HEK293 (cell line): ENCODE measurements at regions not wholly inside any gene's neighbourhood (a gene's known extent, or its start where the extent isn't known, plus 50 kb on each side); places are given as distances from the start of the nearest gene placed in this dataset.

Experiments used
- CTCF ChIA-PET: fragments of 350-600 bp; formaldehyde crosslinking; extraction: SDS; loops from one replicate; lab custom pipeline; 2021; ENCODE audit warnings: antibody characterized with exemption; lab: Yijun Ruan, JAX
- POLR2A ChIA-PET: fragments of 300-600 bp; formaldehyde crosslinking; extraction: SDS; loops from one replicate; lab custom pipeline; 2020; ENCODE audit warnings: antibody characterized with exemption, inconsistent platforms; lab: Yijun Ruan, JAX
- H3K27ac ChIP-seq: fragments of 200-500 bp; sonication (Bioruptor generic); 2 replicates; pipeline ENCODE4 v1.5.1; 2014; ENCODE audit warnings: low read depth, low read length, control low read depth, inconsistent platforms; ENCODE audit errors: extremely low read depth
- H3K36me3 ChIP-seq, 2 experiments: fragments of 200-500 bp in 1 of 2; sonication (Bioruptor generic) in 1 of 2; 1 replicate in 1 of 2; 2 replicates in 1 of 2; pipeline ENCODE4 v1.5.1; 2014 to 2017; ENCODE audit warnings: inconsistent platforms in 2 of 2, low read length in 2 of 2; ENCODE audit not compliant: control insufficient read depth in 2 of 2, insufficient read depth in 1 of 2
- H3K4me1 ChIP-seq: fragments of 200-500 bp; sonication (Bioruptor generic); 2 replicates; pipeline ENCODE4 v1.5.1; 2014; ENCODE audit warnings: mild to moderate bottlenecking, low read length, inconsistent platforms; ENCODE audit not compliant: control insufficient read depth, insufficient read depth
- H3K4me3 ChIP-seq: 2 replicates; pipeline ENCODE4 v1.5.1; 2011; ENCODE audit warnings: low read depth, mild to moderate bottlenecking, control low read depth, low read length, moderate library complexity
- H3K9me3 ChIP-seq: fragments of 200-500 bp; sonication (Bioruptor generic); 2 replicates; pipeline ENCODE4 v1.5.1; 2014; ENCODE audit warnings: low read depth, low read length, inconsistent platforms; ENCODE audit not compliant: control insufficient read depth, insufficient read depth
- KLF7 ChIP-seq: fragments of 450-650 bp; formaldehyde crosslinking; IDR thresholded peaks from 2 replicates; pipeline ENCODE4 v1.5.1; 2016; ENCODE audit warnings: missing biosample characterization, missing genetic modification characterization, borderline replicate concordance
- PBX3 ChIP-seq: sonication (generic); formaldehyde crosslinking; IDR thresholded peaks from 2 replicates; pipeline ENCODE4 v1.8.1; 2022; ENCODE audit warnings: mild to moderate bottlenecking, moderate library complexity, missing genetic modification reagents
- PRDM1 ChIP-seq: fragments of 450-650 bp; formaldehyde crosslinking; IDR thresholded peaks from 2 replicates; pipeline ENCODE4; 2016; ENCODE audit warnings: missing biosample characterization, missing genetic modification characterization
- RBAK ChIP-seq: fragments of 450-650 bp; formaldehyde crosslinking; IDR thresholded peaks from 2 replicates; pipeline ENCODE4 v1.5.1; 2016; ENCODE audit warnings: missing biosample characterization, missing genetic modification characterization
- SP7 ChIP-seq: fragments of 450-650 bp; formaldehyde crosslinking; IDR thresholded peaks from 2 replicates; pipeline ENCODE4 v1.5.1; 2016; ENCODE audit warnings: missing biosample characterization, missing genetic modification characterization
- WT1 ChIP-seq: fragments of 450-650 bp; formaldehyde crosslinking; IDR thresholded peaks from 2 replicates; pipeline ENCODE4 v1.5.1; 2016; ENCODE audit warnings: missing biosample characterization, missing genetic modification characterization
- ZBTB10 ChIP-seq: fragments of 450-650 bp; formaldehyde crosslinking; IDR thresholded peaks from 2 replicates; pipeline ENCODE4 v1.5.1; 2016; ENCODE audit warnings: missing biosample characterization, missing genetic modification characterization
- ZFP3 ChIP-seq: fragments of 450-650 bp; formaldehyde crosslinking; IDR thresholded peaks from 2 replicates; pipeline ENCODE4 v1.5.1; 2016; ENCODE audit warnings: low read depth, missing biosample characterization, missing genetic modification characterization
- ZFP41 ChIP-seq: fragments of 450-650 bp; formaldehyde crosslinking; IDR thresholded peaks from 2 replicates; pipeline ENCODE4 v1.5.1; 2016; ENCODE audit warnings: missing biosample characterization, missing genetic modification characterization, borderline replicate concordance
- ZNF155 ChIP-seq: fragments of 450-650 bp; formaldehyde crosslinking; IDR thresholded peaks from 2 replicates; pipeline ENCODE4 v1.5.1; 2016; ENCODE audit warnings: missing biosample characterization, missing genetic modification characterization
- ZNF223 ChIP-seq: fragments of 450-650 bp; formaldehyde crosslinking; IDR thresholded peaks from 2 replicates; pipeline ENCODE4 v1.5.1; 2016; ENCODE audit warnings: missing biosample characterization, missing genetic modification characterization
- ZNF23 ChIP-seq: fragments of 450-650 bp; formaldehyde crosslinking; IDR thresholded peaks from 2 replicates; pipeline ENCODE4 v1.5.1; 2016; ENCODE audit warnings: missing biosample characterization, missing genetic modification characterization, borderline replicate concordance
- ZNF362 ChIP-seq: fragments of 450-650 bp; formaldehyde crosslinking; IDR thresholded peaks from 2 replicates; pipeline ENCODE4 v1.5.1; 2016; ENCODE audit warnings: missing biosample characterization, missing genetic modification characterization
- ZNF423 ChIP-seq: fragments of 450-650 bp; formaldehyde crosslinking; IDR thresholded peaks from 2 replicates; pipeline ENCODE4 v1.5.1; 2016; ENCODE audit warnings: missing biosample characterization, missing genetic modification characterization
- ZNF488 ChIP-seq: fragments of 450-650 bp; formaldehyde crosslinking; IDR thresholded peaks from 2 replicates; pipeline ENCODE4 v1.5.1; 2016; ENCODE audit warnings: missing biosample characterization, missing genetic modification characterization
- ZNF513 ChIP-seq: fragments of 450-650 bp; IDR thresholded peaks from 2 replicates; pipeline ENCODE4 v1.5.1; 2018; ENCODE audit warnings: missing biosample characterization, missing genetic modification characterization
- ZNF654 ChIP-seq: fragments of 450-650 bp; formaldehyde crosslinking; IDR thresholded peaks from 2 replicates; pipeline ENCODE4 v1.5.1; 2016; ENCODE audit warnings: low read depth, missing biosample characterization, missing genetic modification characterization
- ZNF776 ChIP-seq: fragments of 450-650 bp; formaldehyde crosslinking; IDR thresholded peaks from 2 replicates; pipeline ENCODE4 v1.5.0; 2017; ENCODE audit warnings: missing biosample characterization, missing genetic modification characterization, borderline replicate concordance
- ZNF777 ChIP-seq: fragments of 450-650 bp; formaldehyde crosslinking; IDR thresholded peaks from 2 replicates; pipeline ENCODE4 v1.5.1; 2017; ENCODE audit warnings: missing biosample characterization, missing genetic modification characterization, borderline replicate concordance

- peak; percentile 88; the same call in 1 of the 2 replicates for TF ChIP-seq ZNF362 (tag by site-specific recombination)
- peak; percentile 56; the same call in 1 of the 2 replicates for TF ChIP-seq SP7 (tag by site-specific recombination)
Measured at GRCh38 chr5:159773062-159773924, 143.0 kb upstream of the ADRA1B start (continued).

GRCh38 chr5:159774476-159775031 lies 141.7 kb upstream of the ADRA1B start:
- POLR2A ChIA-PET, result no interaction called here
- no peak for TF ChIP-seq ZBTB10 (tag by site-specific recombination)
- TF ChIP-seq ZFP3 (tag by site-specific recombination), result no peak
- no peak for TF ChIP-seq ZNF776
- TF ChIP-seq WT1 (tag by site-specific recombination), result no peak
- no peak for TF ChIP-seq KLF7 (tag by site-specific recombination)
- TF ChIP-seq ZNF423, result no peak
- TF ChIP-seq ZNF777 (tag by site-specific recombination), result no peak
- TF ChIP-seq ZNF223 (tag by site-specific recombination), result no peak
- TF ChIP-seq ZNF488 (tag by site-specific recombination), result no peak
- TF ChIP-seq ZNF513 (tag by site-specific recombination), result no peak
- TF ChIP-seq ZFP41 (tag by site-specific recombination), result no peak
- no peak for TF ChIP-seq RBAK (tag by site-specific recombination)
- TF ChIP-seq ZNF23 (tag by site-specific recombination), result no peak
- no peak for TF ChIP-seq ZNF155 (tag by site-specific recombination)
- TF ChIP-seq ZNF654 (tag by site-specific recombination), result no peak
- no peak for TF ChIP-seq PRDM1 (tag by site-specific recombination)
- no peak for TF ChIP-seq PBX3
- CTCF ChIA-PET, result interaction anchor here (0.5 to 1.3 kb wide), 11 partner anchors 11 to 566 kb away, joined by 3 to 4 read pairs (median 3); no protein-coding TSS in a partner anchor

More at GRCh38 chr5:159774476-159775031, 141.7 kb upstream of the ADRA1B start:
- Histone ChIP-seq H3K36me3 (no peaks in the 10 kb centered on the region), H3K4me3 (no peak overlapping the region), H3K9me3 (no peaks in the 10 kb centered on the region), H3K4me1 (peaks cover 3% of the 10 kb centered on the region; the same call in 1 of the 2 replicates), H3K27ac (no peak overlapping the region)
